Mammary epithelial cell (primary cell): ENCODE measurements at regions not wholly inside any gene's neighbourhood (a gene's known extent, or its start where the extent isn't known, plus 50 kb on each side); places are given as distances from the start of the nearest gene placed in this dataset.

Experiments used
- CTCF ChIP-seq, 2 donors: IDR thresholded peaks in 1 of 2; conservative IDR thresholded peaks in 1 of 2; 2 replicates each; pipeline ENCODE4 v1.5.1; 2011 to 2012; ENCODE audit warnings: inconsistent platforms in 2 of 2, low read length in 2 of 2, mild to moderate bottlenecking in 2 of 2, control low read depth in 1 of 2, low read depth in 1 of 2; ENCODE audit not compliant: insufficient read depth in 1 of 2; ENCODE audit errors: extremely low read depth in 1 of 2
- EZH2 ChIP-seq: IDR thresholded peaks from 2 replicates; pipeline ENCODE4 v1.6.1; 2012; ENCODE audit warnings: low read length, inconsistent platforms, borderline replicate concordance

- TF ChIP-seq CTCF (conservative IDR thresholded peaks at IDR 0.05 in 1 of 2, IDR thresholded peaks at IDR 0.05 in 1 of 2; ENCODE audit: extremely low read depth in 1 of 2, insufficient read depth in 1 of 2, low read depth in 1 of 2, low read length in 2 of 2) (no peak), EZH2 (no peak)
These were observed 162.5 kb upstream of the RASGEF1B start for GRCh38 chr4:81634165-81634564.
